Fibroblast of villous mesenchyme (primary cell): ENCODE measurements at regions not wholly inside any gene's neighbourhood (a gene's known extent, or its start where the extent isn't known, plus 50 kb on each side); places are given as distances from the start of the nearest gene placed in this dataset.

Experiments used
- DNase-seq: peaks from one replicate; pipeline ENCODE4 v3.0.0-alpha.2; 2010; ENCODE audit warnings: low read depth
- H3K4me3 ChIP-seq: 2 replicates; pipeline ENCODE4 v1.5.1; 2011; ENCODE audit warnings: low read depth, mild to moderate bottlenecking, low read length
- CTCF ChIP-seq: IDR thresholded peaks from 2 replicates; pipeline ENCODE4 v1.5.1; 2012; ENCODE audit warnings: low read depth, mild to moderate bottlenecking, low read length; ENCODE audit not compliant: insufficient read depth

GRCh38 chr13:70844391-70845108 lies 736.3 kb upstream of the KLHL1 start:
- no peak for DNase-seq
- H3K4me3 ChIP-seq = no peak overlapping the region
- TF ChIP-seq CTCF = no peak

- no peak for DNase-seq
- H3K4me3 ChIP-seq = no peak overlapping the region
- no peak for TF ChIP-seq CTCF
These were observed 733.9 kb upstream of the KLHL1 start for GRCh38 chr13:70842062-70842644.

- TF ChIP-seq CTCF = no peak
- no peak overlapping the region for H3K4me3 ChIP-seq
- no peak for DNase-seq
These were observed 733.2 kb upstream of the KLHL1 start for GRCh38 chr13:70841240-70842061.

GRCh38 chr13:70835371-70835770 lies 727.1 kb upstream of the KLHL1 start:
- no peak for DNase-seq
- no peak overlapping the region for H3K4me3 ChIP-seq
- TF ChIP-seq CTCF = no peak

- TF ChIP-seq CTCF = no peak
- no peak for DNase-seq
- H3K4me3 ChIP-seq = no peak overlapping the region
These were observed 721.5 kb upstream of the KLHL1 start for GRCh38 chr13:70829748-70830147.

GRCh38 chr13:70817576-70817975 lies 709.3 kb upstream of the KLHL1 start:
- TF ChIP-seq CTCF = no peak
- DNase-seq = no peak

More at GRCh38 chr13:70817576-70817975, 709.3 kb upstream of the KLHL1 start:
- H3K4me3 ChIP-seq = no peak overlapping the region
